HepG2 (cell line): ENCODE measurements at regions not wholly inside any gene's neighbourhood (a gene's known extent, or its start where the extent isn't known, plus 50 kb on each side); places are given as distances from the start of the nearest gene placed in this dataset.
A peak's percentile ranks its signal among the peaks of the same experiment; 100 is the strongest.

Experiments used
- ATAC-seq: fragments of 200-7000 bp; cut with Tn5 transposase; 3 replicates; pipeline ENCODE4 v1.9.1; 2020; ENCODE audit warnings: mild to moderate bottlenecking, moderate library complexity
- BruUV-seq: library from RNA; stranded (reverse); fragments of 400-500 nt; replicated peaks from 2 replicates; lab custom pipeline; 2021; lab: Mats Ljungman, UMichigan
- CTCF ChIA-PET: fragments of 300-600 bp; formaldehyde crosslinking; extraction: SDS; loops from one replicate; lab custom pipeline; 2021; ENCODE audit warnings: low total read pairs, inconsistent platforms, low intra/inter-chr PET ratio; lab: Yijun Ruan, JAX
- POLR2A ChIA-PET: fragments of 350-600 bp; sonication (Branson Sonifier 250); formaldehyde crosslinking; loops from one replicate; lab custom pipeline; 2020; ENCODE audit warnings: antibody characterized with exemption, inconsistent platforms; lab: Yijun Ruan, JAX
- DNase-seq: peaks from one replicate; pipeline ENCODE4 v3.0.0-alpha.2; 2015; ENCODE audit warnings: low spot score
- FAIRE-seq: peaks from 3 replicates; lab custom pipeline; 2011; peaks lifted over from hg19 to GRCh38; lab: Jason Lieb, UNC
- H2AFZ ChIP-seq: one replicate; pipeline ENCODE4 v1.6.1; 2011; ENCODE audit warnings: low read length, inconsistent platforms
- H3K27ac ChIP-seq: fragments of 300-600 bp; 3 replicates; pipeline ENCODE4 v1.8.0; 2011; ENCODE audit warnings: mixed run types, mild to moderate bottlenecking, mixed read lengths, low read length, inconsistent platforms; ENCODE audit not compliant: insufficient read depth; ENCODE audit errors: extremely low read length
- H3K27me3 ChIP-seq, 2 experiments: fragments of 200-600 bp in 1 of 2; 2 replicates in 1 of 2; 3 replicates in 1 of 2; pipeline versions ENCODE4 v1.6.0 to v1.8.0; 2011; ENCODE audit warnings: low read length in 2 of 2, mild to moderate bottlenecking in 2 of 2, moderate library complexity in 2 of 2, inconsistent platforms in 1 of 2; ENCODE audit not compliant: insufficient read depth in 2 of 2, control insufficient read depth in 1 of 2
- H3K36me3 ChIP-seq, 2 experiments: fragments of 200-600 bp in 1 of 2; replicated peaks in 1 of 2; 2 replicates in 1 of 2; 3 replicates in 1 of 2; pipeline versions ENCODE4 v1.5.1 to v1.8.0; 2011; ENCODE audit warnings: low read length in 2 of 2, inconsistent platforms in 1 of 2; ENCODE audit not compliant: insufficient read depth in 2 of 2, control insufficient read depth in 1 of 2
- H3K4me1 ChIP-seq: 2 replicates; pipeline ENCODE4 v1.5.1; 2012; ENCODE audit warnings: low read length, inconsistent platforms; ENCODE audit not compliant: insufficient read depth
- H3K4me2 ChIP-seq: 2 replicates; pipeline ENCODE4 v1.6.0; 2011; ENCODE audit warnings: low read depth, low read length, inconsistent platforms
- H3K4me3 ChIP-seq, 3 experiments: fragments of 200-600 bp in 1 of 3; sonication (generic), shearing (Covaris generic) in 1 of 3; replicated peaks in 1 of 3; 2 replicates each; pipeline ENCODE4 v1.5.1; 2011 to 2016; ENCODE audit warnings: low read length in 3 of 3, inconsistent platforms in 2 of 3, low read depth in 2 of 3, mild to moderate bottlenecking in 2 of 3, control low read depth in 1 of 3, mixed read lengths in 1 of 3; ENCODE audit not compliant: insufficient read depth in 1 of 3
- H3K79me2 ChIP-seq: one replicate; pipeline ENCODE4 v1.6.1; 2011; ENCODE audit warnings: low read length, inconsistent platforms; ENCODE audit not compliant: insufficient read depth
- H3K9ac ChIP-seq: 2 replicates; pipeline ENCODE4 v1.6.0; 2011; ENCODE audit warnings: mild to moderate bottlenecking, low read depth, low read length, inconsistent platforms; ENCODE audit not compliant: insufficient read depth
- H3K9me3 ChIP-seq: 2 replicates; pipeline ENCODE4 v1.5.1; 2012; ENCODE audit warnings: mild to moderate bottlenecking, low read length
- H4K20me1 ChIP-seq: 2 replicates; pipeline ENCODE4 v1.6.0; 2011; ENCODE audit warnings: inconsistent platforms, mild to moderate bottlenecking, low read length, moderate library complexity; ENCODE audit not compliant: insufficient read depth
- ISL2 ChIP-seq: sonication (generic); formaldehyde crosslinking; IDR thresholded peaks from 2 replicates; pipeline ENCODE4 v1.5.0; 2020; ENCODE audit warnings: missing genetic modification reagents
- KLF13 ChIP-seq: sonication (generic); formaldehyde crosslinking; IDR thresholded peaks from 2 replicates; pipeline ENCODE4 v1.4.0; 2020; ENCODE audit warnings: mild to moderate bottlenecking, missing genetic modification reagents
- MAFF ChIP-seq: IDR thresholded peaks from 2 replicates; pipeline ENCODE4 v1.6.1; 2011; ENCODE audit warnings: low read depth, low read length, improper control_type of control experiment
- MAFK ChIP-seq, 2 experiments: IDR thresholded peaks in 1 of 2; conservative IDR thresholded peaks in 1 of 2; 2 replicates each; pipeline ENCODE4 v1.6.1; 2011; ENCODE audit warnings: improper control_type of control experiment in 2 of 2, low read length in 2 of 2
- REXO4 ChIP-seq: sonication (generic); formaldehyde crosslinking; IDR thresholded peaks from 2 replicates; pipeline ENCODE4 v1.8.0; 2022; ENCODE audit warnings: missing genetic modification reagents, mild to moderate bottlenecking, borderline replicate concordance
- ZEB1 ChIP-seq: IDR thresholded peaks from 2 replicates; pipeline ENCODE4 v1.6.1; 2012; ENCODE audit warnings: mild to moderate bottlenecking, low read depth, inconsistent platforms; ENCODE audit not compliant: insufficient replicate concordance
- ZNF775 ChIP-seq: sonication (generic); formaldehyde crosslinking; IDR thresholded peaks from 2 replicates; pipeline ENCODE4 v1.4.0; 2020; ENCODE audit warnings: missing genetic modification reagents, mild to moderate bottlenecking, moderate library complexity, borderline replicate concordance
- WGBS: methylation state at CpG from one replicate; pipeline ENCODE4 v1.1.6; 2017; ENCODE audit warnings: low lambda C conversion rate; 5-methylcytosine and 5-hydroxymethylcytosine counted together
- in situ Hi-C: cut with HindIII; loops from 2 replicates; pipeline ENCODE4 v1.10.0; 2017; ENCODE audit warnings: low pct_unique_long_range_greater_than_20kb; ENCODE audit not compliant: extremely low pct_ligation_motif_present
- intact Hi-C: fragments of 100-400 bp; cut with micrococcal nuclease; formaldehyde crosslinking; loops from one replicate; pipeline ENCODE4 v1.10.0; 2022; ENCODE audit not compliant: unreplicated experiment
- TF ChIP-seq, protein P1 (sequence below): sonication (generic); formaldehyde crosslinking; IDR thresholded peaks from 2 replicates; pipeline ENCODE4 v1.4.0; 2020; ENCODE audit warnings: mild to moderate bottlenecking, missing genetic modification reagents

DNA sequence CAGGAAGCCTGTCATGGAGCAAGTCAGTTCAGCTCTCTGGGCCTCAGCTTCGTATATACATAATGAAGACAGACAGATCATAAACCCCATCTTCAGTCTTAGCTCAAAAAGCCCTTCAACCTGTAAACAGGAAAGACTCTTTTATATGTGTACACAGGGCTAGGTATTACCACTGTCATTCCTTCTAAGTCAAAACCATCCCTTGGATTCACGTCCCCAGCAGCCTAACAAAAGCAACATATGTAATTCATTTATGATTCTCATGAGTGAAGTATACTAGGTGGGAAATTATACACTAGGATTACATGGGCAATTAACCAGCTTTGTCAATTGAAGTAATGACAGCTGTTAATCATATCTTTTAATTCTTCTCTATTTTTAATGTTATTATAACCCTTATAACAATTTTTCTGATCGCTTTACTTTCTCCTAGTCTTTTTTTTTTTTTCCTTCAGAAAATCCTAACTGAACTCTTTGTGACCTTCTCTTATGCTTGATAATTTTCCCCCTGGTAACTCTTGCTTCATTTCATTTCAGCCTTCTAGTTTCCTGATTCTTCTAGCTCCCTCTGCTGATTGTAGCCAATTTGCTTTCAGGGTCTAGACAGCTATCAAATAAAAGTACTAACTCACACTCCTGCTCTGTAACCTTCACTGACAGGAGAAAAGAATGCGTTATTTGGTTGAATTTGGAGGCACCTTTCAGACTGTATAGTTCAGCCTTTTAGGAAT, 99.7 kb downstream of the RBM43 start:
- TF ChIP-seq, protein P1, sequence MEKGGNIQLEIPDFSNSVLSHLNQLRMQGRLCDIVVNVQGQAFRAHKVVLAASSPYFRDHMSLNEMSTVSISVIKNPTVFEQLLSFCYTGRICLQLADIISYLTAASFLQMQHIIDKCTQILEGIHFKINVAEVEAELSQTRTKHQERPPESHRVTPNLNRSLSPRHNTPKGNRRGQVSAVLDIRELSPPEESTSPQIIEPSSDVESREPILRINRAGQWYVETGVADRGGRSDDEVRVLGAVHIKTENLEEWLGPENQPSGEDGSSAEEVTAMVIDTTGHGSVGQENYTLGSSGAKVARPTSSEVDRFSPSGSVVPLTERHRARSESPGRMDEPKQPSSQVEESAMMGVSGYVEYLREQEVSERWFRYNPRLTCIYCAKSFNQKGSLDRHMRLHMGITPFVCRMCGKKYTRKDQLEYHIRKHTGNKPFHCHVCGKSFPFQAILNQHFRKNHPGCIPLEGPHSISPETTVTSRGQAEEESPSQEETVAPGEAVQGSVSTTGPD (CRISPR knock-in tag): no peak
- no peak for TF ChIP-seq ISL2 (CRISPR knock-in tag)
- TF ChIP-seq ZEB1: no peak
- TF ChIP-seq ZNF775 (CRISPR knock-in tag): no peak
- no peak overlapping the region for H3K4me3 ChIP-seq
- WGBS: 0% methylated on average over 4 of the region's 4 CpGs
- no peak overlapping the region for H2AFZ ChIP-seq
- H3K9me3 ChIP-seq: no peaks in the 10 kb centered on the region
- POLR2A ChIA-PET: no interaction called here
- FAIRE-seq (no peak), DNase-seq (no peak), ATAC-seq (no peak)
- no peaks in the 10 kb centered on the region for H3K4me1 ChIP-seq
- H3K27ac ChIP-seq: no peak overlapping the region
- intact Hi-C loops: no loop called here
- peaks cover 0 to 8% of the 10 kb centered on the region in 2 experiments; a peak in 2 of 5 replicates for H3K27me3 ChIP-seq
- BruUV-seq: no TSS peak
- H4K20me1 ChIP-seq: no peaks in the 10 kb centered on the region
- H3K9ac ChIP-seq: no peak overlapping the region
- no peak overlapping the region for H3K4me2 ChIP-seq
- no peaks in the 10 kb centered on the region for H3K36me3 ChIP-seq
- no peaks in the 10 kb centered on the region for H3K79me2 ChIP-seq
- CTCF ChIA-PET: no interaction called here
- in situ Hi-C loops: no loop called here

DNA sequence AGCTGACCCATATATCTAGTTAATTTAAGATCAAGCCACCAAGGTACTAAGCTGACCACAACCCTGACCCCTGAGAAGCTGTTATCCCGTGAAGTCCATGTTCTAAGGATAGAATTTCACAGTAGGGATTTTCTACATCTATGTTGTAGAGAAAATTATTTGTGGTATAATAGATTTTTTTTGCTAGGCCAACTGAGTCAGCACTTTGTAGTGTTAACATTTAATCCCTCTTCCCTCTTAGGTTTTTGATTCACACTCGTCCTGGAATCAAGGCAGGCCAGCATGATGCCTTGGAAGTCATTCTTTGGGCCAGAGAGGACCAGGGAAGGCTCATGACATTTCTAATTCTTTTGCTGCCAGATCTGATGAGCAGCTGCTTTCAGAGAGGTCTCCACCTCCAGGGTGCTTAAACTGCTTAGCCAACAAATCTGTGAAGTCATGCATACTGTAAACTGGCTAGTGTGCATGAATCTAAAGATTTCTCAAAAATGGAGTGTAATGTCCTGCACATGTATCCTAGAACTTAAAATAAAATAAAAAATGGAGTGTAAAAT, 102.5 kb downstream of the RBM43 start:
- Histone ChIP-seq H3K4me2 (no peak overlapping the region), H4K20me1 (no peaks in the 10 kb centered on the region), H3K9ac (no peak overlapping the region), H3K79me2 (no peaks in the 10 kb centered on the region), H3K4me1 (no peaks in the 10 kb centered on the region), H3K9me3 (no peaks in the 10 kb centered on the region), H2AFZ (no peak overlapping the region), H3K27me3 (no peaks in the 10 kb centered on the region; a peak in 1 of 5 replicates), H3K27ac (no peak overlapping the region), H3K36me3 (no peaks in the 10 kb centered on the region), H3K4me3 (no peak overlapping the region)
- DNase-seq: no peak
- TF ChIP-seq KLF13: no peak
- TF ChIP-seq REXO4 (CRISPR knock-in tag): no peak
- TF ChIP-seq MAFK (conservative IDR thresholded peaks at IDR 0.05 in 1 of 2, IDR thresholded peaks at IDR 0.05 in 1 of 2; ENCODE audit: low read length in 2 of 2): peak; percentile 21 to 79; a peak in 3 of 4 replicates
- TF ChIP-seq MAFF: peak; percentile 69
- FAIRE-seq: no peak
- in situ Hi-C loops (no loop called here), intact Hi-C loops (no loop called here)
- 0% methylated on average over 2 of the region's 2 CpGs for WGBS
- CTCF ChIA-PET: no interaction called here
- no TSS peak for BruUV-seq
- no peak for ATAC-seq
- POLR2A ChIA-PET: no interaction called here
